HepG2 (cell line): ENCODE measurements at regions not wholly inside any gene's neighbourhood (a gene's known extent, or its start where the extent isn't known, plus 50 kb on each side); places are given as distances from the start of the nearest gene placed in this dataset.

Source experiments
- CHD4 ChIP-seq: fragments of 200-600 bp; sonication (generic); IDR thresholded peaks from 2 replicates; pipeline ENCODE4 v1.7.0; 2017; ENCODE audit warnings: mild to moderate bottlenecking, low read length, borderline replicate concordance
- ELF4 ChIP-seq: sonication (generic); formaldehyde crosslinking; IDR thresholded peaks from 2 replicates; pipeline ENCODE4 v1.5.0; 2020; ENCODE audit warnings: missing genetic modification reagents, mild to moderate bottlenecking, moderate library complexity, borderline replicate concordance
- FOXA1 ChIP-seq, 2 experiments: fragments of 450-650 bp in 1 of 2; sonication (generic) in 1 of 2; formaldehyde crosslinking in 1 of 2; IDR thresholded peaks; 2 replicates each; pipeline versions ENCODE4 v1.4.0 to v1.6.1; 2016 to 2020; ENCODE audit warnings: missing genetic modification reagents in 1 of 2
- FOXO4 ChIP-seq: sonication (generic); formaldehyde crosslinking; conservative IDR thresholded peaks from 2 replicates; pipeline ENCODE4 v1.8.1; 2023; ENCODE audit warnings: missing genetic modification reagents
- FOXP1 ChIP-seq, 2 experiments: fragments of 450-650 bp in 1 of 2; IDR thresholded peaks; 2 replicates each; pipeline ENCODE4 v1.6.1; 2017 to 2018; ENCODE audit warnings: antibody characterized with exemption in 1 of 2
- GMEB2 ChIP-seq: IDR thresholded peaks from 2 replicates; pipeline ENCODE4 v1.6.1; 2016; ENCODE audit warnings: missing biosample characterization, missing genetic modification reagents, low read depth
- KAT2B ChIP-seq: fragments of 150-350 bp; IDR thresholded peaks from 2 replicates; pipeline ENCODE4 v1.6.1; 2014; ENCODE audit warnings: low read depth, low read length, borderline replicate concordance
- MED1 ChIP-seq: sonication (generic); formaldehyde crosslinking; IDR thresholded peaks from 2 replicates; pipeline ENCODE4 v1.4.0; 2020; ENCODE audit warnings: missing genetic modification reagents
- NFKBIZ ChIP-seq: IDR thresholded peaks from 2 replicates; pipeline ENCODE4 v1.6.1; 2018; ENCODE audit warnings: missing genetic modification reagents, missing compliant biosample characterization
- NKX3-1 ChIP-seq: sonication (generic); formaldehyde crosslinking; IDR thresholded peaks from 2 replicates; pipeline ENCODE4 v1.5.0; 2020; ENCODE audit warnings: missing genetic modification reagents
- SNAI1 ChIP-seq: sonication (generic); formaldehyde crosslinking; IDR thresholded peaks from 2 replicates; pipeline ENCODE4 v1.5.0; 2020; ENCODE audit warnings: mild to moderate bottlenecking, missing genetic modification reagents, borderline replicate concordance
- TOPORS ChIP-seq: sonication (generic); formaldehyde crosslinking; IDR thresholded peaks from 2 replicates; pipeline ENCODE4 v1.8.0; 2023; ENCODE audit warnings: mild to moderate bottlenecking, missing genetic modification reagents
- ZBTB10 ChIP-seq: sonication (generic); formaldehyde crosslinking; IDR thresholded peaks from 2 replicates; pipeline ENCODE4 v1.4.0; 2020; ENCODE audit warnings: missing genetic modification reagents, borderline replicate concordance
- ZNF432 ChIP-seq: sonication (generic); formaldehyde crosslinking; IDR thresholded peaks from 2 replicates; pipeline ENCODE4 v1.5.0; 2020; ENCODE audit warnings: missing genetic modification reagents, mild to moderate bottlenecking, borderline replicate concordance
- ZNF577 ChIP-seq: sonication (generic); formaldehyde crosslinking; IDR thresholded peaks from 2 replicates; pipeline ENCODE4 v1.4.0; 2020; ENCODE audit warnings: mild to moderate bottlenecking, low read depth, missing genetic modification reagents, borderline replicate concordance
- ZNF609 ChIP-seq: sonication (generic); formaldehyde crosslinking; IDR thresholded peaks from 2 replicates; pipeline ENCODE4 v1.4.0; 2020; ENCODE audit warnings: mild to moderate bottlenecking, missing genetic modification reagents, borderline replicate concordance
- ZNF644 ChIP-seq: IDR thresholded peaks from 2 replicates; pipeline ENCODE4 v1.6.1; 2016; ENCODE audit warnings: low read depth
- ZZZ3 ChIP-seq: sonication (generic); formaldehyde crosslinking; IDR thresholded peaks from 2 replicates; pipeline ENCODE4 v1.4.0; 2020; ENCODE audit warnings: missing genetic modification reagents, mild to moderate bottlenecking, borderline replicate concordance

GRCh38 chr5:67815455-67816391, 399.8 kb upstream of the PIK3R1 start (continued):
- TF ChIP-seq NFKBIZ (CRISPR knock-in tag) (no peak), ELF4 (CRISPR knock-in tag) (0 out of 2 replicates have a peak, but pooled peaks have one; percentile 23), ZNF432 (no peak), MED1 (CRISPR knock-in tag) (peak; percentile 59; the same call in 1 of the 2 replicates), NKX3-1 (no peak), SNAI1 (CRISPR knock-in tag) (no peak), KAT2B (no peak), ZNF609 (CRISPR knock-in tag) (peak; percentile 16; the same call in 1 of the 2 replicates), FOXO4 (CRISPR knock-in tag) (no peak), CHD4 (no peak; the same call in 1 of the 2 replicates), ZNF577 (no peak), ZZZ3 (CRISPR knock-in tag) (no peak), FOXP1 (IDR thresholded peaks at IDR 0.05) (no peak), FOXP1 (CRISPR knock-in tag; IDR thresholded peaks at IDR 0.05) (peak; percentile 70; the same call in 1 of the 2 replicates), TOPORS (CRISPR knock-in tag) (no peak), ZBTB10 (CRISPR knock-in tag) (no peak), FOXA1 (IDR thresholded peaks at IDR 0.05) (no peak), FOXA1 (CRISPR knock-in tag; IDR thresholded peaks at IDR 0.05) (peak; percentile 77), ZNF644 (CRISPR knock-in tag) (peak; percentile 4; the same call in 1 of the 2 replicates), GMEB2 (CRISPR knock-in tag) (no peak)
